IMR-90 (cell line): ENCODE measurements at regions not wholly inside any gene's neighbourhood (a gene's known extent, or its start where the extent isn't known, plus 50 kb on each side); places are given as distances from the start of the nearest gene placed in this dataset.

ENCODE experiments used
- ATAC-seq: fragments of 200-7000 bp; cut with Tn5 transposase; 2 replicates; pipeline ENCODE4 v1.9.1; 2020; ENCODE audit warnings: low read depth, mild to moderate bottlenecking, moderate library complexity
- BruUV-seq: library from RNA; stranded (reverse); fragments of 400-500 nt; replicated peaks from 2 replicates; lab custom pipeline; 2021; lab: Mats Ljungman, UMichigan
- CTCF ChIA-PET: fragments of 300-600 bp; formaldehyde crosslinking; extraction: SDS; loops from one replicate; lab custom pipeline; 2021; ENCODE audit warnings: antibody characterized with exemption; lab: Yijun Ruan, JAX
- POLR2A ChIA-PET: fragments of 300-600 bp; sonication (Branson Sonifier 250); formaldehyde crosslinking; loops from one replicate; lab custom pipeline; 2022; ENCODE audit warnings: antibody characterized with exemption; ENCODE audit not compliant: unreplicated experiment; lab: Charles Lee
- DNase-seq: peaks from one replicate; pipeline ENCODE4 v3.0.0; 2013
- H2AFZ ChIP-seq: replicated peaks from 2 replicates; pipeline ENCODE3; 2013; ENCODE audit warnings: low read length, mild to moderate bottlenecking; ENCODE audit not compliant: poor library complexity
- H2AK5ac ChIP-seq: 2 replicates; pipeline ENCODE4 v1.6.1; 2013; ENCODE audit warnings: low read depth, low read length, inconsistent platforms
- H2AK9ac ChIP-seq: replicated peaks from 2 replicates; pipeline ENCODE3; 2013; ENCODE audit warnings: mild to moderate bottlenecking, low read depth, low read length, moderate library complexity; ENCODE audit not compliant: poor library complexity
- H2BK120ac ChIP-seq: 2 replicates; pipeline ENCODE4 v1.6.1; 2013; ENCODE audit warnings: low read depth, low read length, inconsistent platforms
- H2BK15ac ChIP-seq: 3 replicates; pipeline ENCODE4 v1.6.1; 2013; ENCODE audit warnings: low read depth, low read length, inconsistent platforms
- H2BK20ac ChIP-seq: 2 replicates; pipeline ENCODE4 v1.6.1; 2013; ENCODE audit warnings: low read depth, mild to moderate bottlenecking, inconsistent platforms, low read length, moderate library complexity
- H2BK5ac ChIP-seq: 2 replicates; pipeline ENCODE4 v1.6.1; 2013; ENCODE audit warnings: mild to moderate bottlenecking, low read depth, low read length, inconsistent platforms; ENCODE audit not compliant: poor library complexity, severe bottlenecking
- H3K14ac ChIP-seq: replicated peaks from 2 replicates; pipeline ENCODE4 v1.6.1; 2013; ENCODE audit warnings: low read depth, low read length, inconsistent platforms
- H3K18ac ChIP-seq: 2 replicates; pipeline ENCODE4 v1.6.1; 2013; ENCODE audit warnings: low read depth, low read length, control low read depth
- H3K23ac ChIP-seq: 2 replicates; pipeline ENCODE4 v1.6.1; 2013; ENCODE audit warnings: low read depth, low read length, inconsistent platforms
- H3K27ac ChIP-seq: 2 replicates; pipeline ENCODE4 v1.5.1; 2013; ENCODE audit warnings: mild to moderate bottlenecking, control low read depth, low read length; ENCODE audit not compliant: insufficient read depth
- H3K27me3 ChIP-seq: 2 replicates; pipeline ENCODE4 v1.6.1; 2013; ENCODE audit warnings: low read length; ENCODE audit not compliant: control insufficient read depth, insufficient read depth
- H3K36me3 ChIP-seq: 2 replicates; pipeline ENCODE4 v1.6.1; 2013; ENCODE audit warnings: low read length, mixed read lengths; ENCODE audit not compliant: control insufficient read depth, insufficient read depth
- H3K4ac ChIP-seq: 2 replicates; pipeline ENCODE4 v1.6.1; 2013; ENCODE audit warnings: low read depth, low read length, inconsistent platforms
- H3K4me1 ChIP-seq: 2 replicates; pipeline ENCODE4 v1.6.1; 2013; ENCODE audit warnings: low read length, mixed read lengths; ENCODE audit not compliant: control insufficient read depth, insufficient read depth
- H3K4me2 ChIP-seq: 2 replicates; pipeline ENCODE4 v1.6.1; 2013; ENCODE audit warnings: low read depth, mild to moderate bottlenecking, control low read depth, low read length, moderate library complexity
- H3K4me3 ChIP-seq: 2 replicates; pipeline ENCODE4 v1.5.1; 2013; ENCODE audit warnings: low read depth, mild to moderate bottlenecking, control low read depth, low read length, moderate library complexity; ENCODE audit not compliant: insufficient read depth
- H3K56ac ChIP-seq: 2 replicates; pipeline ENCODE4 v1.6.1; 2013; ENCODE audit warnings: low read length, inconsistent platforms; ENCODE audit not compliant: insufficient read depth; ENCODE audit errors: extremely low read depth
- H3K79me1 ChIP-seq, 2 experiments: 2 replicates each; pipeline ENCODE4 v1.6.1; 2013; ENCODE audit warnings: low read length in 2 of 2, inconsistent platforms in 1 of 2, low read depth in 1 of 2
- H3K9ac ChIP-seq: 2 replicates; pipeline ENCODE4 v1.6.1; 2013; ENCODE audit warnings: low read depth, low read length, control low read depth
- H3K9me1 ChIP-seq: 2 replicates; pipeline ENCODE4 v1.6.1; 2013; ENCODE audit warnings: low read length, inconsistent platforms; ENCODE audit not compliant: insufficient read depth
- H3K9me3 ChIP-seq: 2 replicates; pipeline ENCODE4 v1.6.1; 2013; ENCODE audit warnings: low read length; ENCODE audit not compliant: control insufficient read depth, insufficient read depth
- H4K20me1 ChIP-seq: 2 replicates; pipeline ENCODE4 v1.6.1; 2013; ENCODE audit warnings: low read length, inconsistent platforms; ENCODE audit not compliant: insufficient read depth
- H4K5ac ChIP-seq: 2 replicates; pipeline ENCODE4 v1.6.1; 2013; ENCODE audit warnings: mild to moderate bottlenecking, low read depth, low read length, control low read depth
- H4K8ac ChIP-seq, 2 experiments: 2 replicates each; pipeline ENCODE4 v1.6.1; 2013; ENCODE audit warnings: low read depth in 2 of 2, low read length in 2 of 2, control low read depth in 1 of 2, inconsistent platforms in 1 of 2
- H4K91ac ChIP-seq: 2 replicates; pipeline ENCODE4 v1.6.1; 2013; ENCODE audit warnings: low read depth, low read length, inconsistent platforms; ENCODE audit not compliant: insufficient read depth
- BHLHE40 ChIP-seq: fragments of 150-350 bp; IDR thresholded peaks from 2 replicates; pipeline ENCODE4 v1.6.1; 2016; ENCODE audit warnings: mild to moderate bottlenecking, low read depth, low read length
- CEBPB ChIP-seq: IDR thresholded peaks from 2 replicates; pipeline ENCODE4 v1.6.1; 2012; ENCODE audit warnings: low read depth, low read length, improper control_type of control experiment
- CHD1 ChIP-seq: IDR thresholded peaks from 2 replicates; pipeline ENCODE4 v1.6.1; 2012; ENCODE audit warnings: low read depth, low read length, improper control_type of control experiment
- FOS ChIP-seq: fragments of 150-350 bp; IDR thresholded peaks from 2 replicates; pipeline ENCODE4 v1.6.1; 2016; ENCODE audit warnings: low read depth, low read length
- MAFK ChIP-seq: IDR thresholded peaks from 2 replicates; pipeline ENCODE4 v1.6.1; 2012; ENCODE audit warnings: low read depth, low read length, improper control_type of control experiment
- MAZ ChIP-seq: IDR thresholded peaks from 2 replicates; pipeline ENCODE4 v1.6.1; 2012; ENCODE audit warnings: low read depth, mild to moderate bottlenecking, low read length, improper control_type of control experiment, moderate library complexity, borderline replicate concordance
- MXI1 ChIP-seq: IDR thresholded peaks from 2 replicates; pipeline ENCODE4 v1.6.1; 2012; ENCODE audit warnings: low read depth, mild to moderate bottlenecking, low read length, moderate library complexity, borderline replicate concordance
- NFE2L2 ChIP-seq: fragments of 150-350 bp; IDR thresholded peaks from 2 replicates; pipeline ENCODE4 v1.6.1; 2016; ENCODE audit warnings: low read depth, mild to moderate bottlenecking, low read length
- POLR2A ChIP-seq: IDR thresholded peaks from 2 replicates; pipeline ENCODE4 v1.6.1; 2012; ENCODE audit warnings: mild to moderate bottlenecking, low read depth, low read length
- RAD21 ChIP-seq: IDR thresholded peaks from 2 replicates; pipeline ENCODE4 v1.6.1; 2012; ENCODE audit warnings: low read length, improper control_type of control experiment
- RCOR1 ChIP-seq: IDR thresholded peaks from 2 replicates; pipeline ENCODE4 v1.6.1; 2012; ENCODE audit warnings: mild to moderate bottlenecking, low read length, improper control_type of control experiment; ENCODE audit not compliant: insufficient replicate concordance
- RFX5 ChIP-seq: IDR thresholded peaks from 2 replicates; pipeline ENCODE4 v1.8.0; 2012; ENCODE audit warnings: low read depth, mild to moderate bottlenecking, low read length, moderate library complexity
- SMC3 ChIP-seq: fragments of 150-350 bp; IDR thresholded peaks from 2 replicates; pipeline ENCODE4 v1.6.1; 2016; ENCODE audit warnings: low read depth, mild to moderate bottlenecking, antibody characterized with exemption, low read length, moderate library complexity
- WGBS, 2 experiments: methylation state at CpG; one replicate each; pipeline versions ENCODE4 v1.1.5 to v1.1.7; 2013; ENCODE audit warnings: missing lambda C conversion rate in 2 of 2; ENCODE audit not compliant: insufficient read length in 1 of 2; ENCODE audit errors: extremely low coverage in 2 of 2; 5-methylcytosine and 5-hydroxymethylcytosine counted together
- dilution Hi-C: fragments of 300-500 bp; cut with HindIII; formaldehyde crosslinking; loops from one replicate; pipeline ENCODE4 v1.14.3; 2018; ENCODE audit warnings: low sequenced_read_pairs; ENCODE audit not compliant: unreplicated experiment
- in situ Hi-C: fragments of 300-500 bp; cut with MboI; formaldehyde crosslinking; loops from 3 replicates; pipeline ENCODE4 v1.14.3; 2019; ENCODE audit warnings: low sequenced_read_pairs, inconsistent platforms, mixed read lengths
- intact Hi-C: fragments of 100-400 bp; cut with micrococcal nuclease; formaldehyde crosslinking; loops from 2 replicates; pipeline ENCODE4 v1.10.0; 2022
- TF ChIP-seq, protein P1 (sequence below): fragments of 150-350 bp; IDR thresholded peaks from 2 replicates; pipeline ENCODE4 v1.6.1; 2016; ENCODE audit warnings: low read depth, mild to moderate bottlenecking, low read length, moderate library complexity, borderline replicate concordance
- TF ChIP-seq, protein P2 (sequence below): fragments of 150-350 bp; IDR thresholded peaks from 2 replicates; pipeline ENCODE4 v1.6.1; 2017; ENCODE audit warnings: mild to moderate bottlenecking, antibody characterized with exemption, low read length, low read depth

DNA sequence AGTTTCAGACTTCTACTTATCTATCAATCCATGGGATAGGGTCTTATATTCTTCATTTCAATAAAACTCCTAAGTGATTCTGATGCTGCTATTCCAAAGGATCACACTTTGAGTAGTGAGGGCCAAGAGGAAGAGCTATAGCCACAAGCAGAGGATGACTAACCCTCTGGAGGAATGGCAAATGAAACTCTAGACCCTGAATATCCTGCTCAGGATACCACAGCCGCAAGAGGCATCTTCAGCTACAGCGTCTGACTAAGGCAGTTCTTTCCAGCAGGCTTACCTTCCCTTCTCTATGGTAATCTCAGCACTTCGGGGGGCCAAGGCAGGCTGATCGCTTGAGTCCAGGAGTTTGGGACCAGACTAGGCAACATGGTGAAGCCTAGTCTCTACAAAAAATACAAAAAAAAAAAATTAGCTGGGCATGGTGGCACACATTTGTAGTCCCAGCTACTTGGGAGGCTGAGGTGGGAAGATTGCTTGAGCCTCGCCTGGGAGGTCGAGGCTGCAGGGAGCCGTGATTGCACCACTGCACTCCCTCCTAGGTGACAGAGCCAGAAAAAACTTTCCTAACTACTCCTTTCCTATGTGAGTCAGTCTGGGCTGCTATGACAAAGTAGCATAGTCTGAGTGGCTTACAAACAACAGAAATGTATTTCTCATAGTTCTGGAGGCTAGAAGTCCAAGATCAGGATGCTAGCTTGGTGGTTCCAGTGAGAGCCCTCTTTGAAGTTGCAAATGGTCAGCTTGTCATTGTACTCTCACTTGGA, 371.9 kb downstream of the IRS1 start:
- H3K79me1 ChIP-seq = peaks cover 9 to 25% of the 10 kb centered on the region in 2 experiments
- H2BK15ac ChIP-seq = peak overlapping the region; percentile 60
- no CpG with 5 or more reads among the region's 7 CpGs for WGBS, 2 experiments
- H3K4me2 ChIP-seq = peak overlapping the region; percentile 29
- H3K27ac ChIP-seq = peak overlapping the region; percentile 76
- no peaks in the 10 kb centered on the region for H4K20me1 ChIP-seq
- peak; percentile 97 for DNase-seq
- in situ Hi-C loops = no loop called here
- POLR2A ChIA-PET = interaction anchor here (0.5 to 1.3 kb wide), 5 partner anchors 11 to 370 kb away, joined by 3 to 4 read pairs (median 3); no protein-coding TSS in a partner anchor
- BruUV-seq = no TSS peak
- CTCF ChIA-PET = interaction anchor here (0.6 to 1.5 kb wide), 3 partner anchors 143 to 370 kb away, joined by 3 read pairs; no protein-coding TSS in a partner anchor
- H4K91ac ChIP-seq = peak overlapping the region; percentile 88
- H3K14ac ChIP-seq = peak overlapping the region; percentile 88
- no peaks in the 10 kb centered on the region for H3K27me3 ChIP-seq
- H3K9me3 ChIP-seq = no peaks in the 10 kb centered on the region
- peak overlapping the region; percentile 99 for H2BK5ac ChIP-seq
- peak overlapping the region; percentile 57 for H3K18ac ChIP-seq
- intact Hi-C loops = loop anchor here (2.0 to 10.0 kb wide), 10 partner anchors 51 to 757 kb away; no protein-coding TSS in a partner anchor
- peak overlapping the region; percentile 2 for H2AFZ ChIP-seq
- dilution Hi-C loops = no loop called here
- H3K4ac ChIP-seq = peak overlapping the region; percentile 76
- peak overlapping the region; percentile 30 for H2AK5ac ChIP-seq
- H4K8ac ChIP-seq = peak overlapping the region; percentile 54 to 96
- H3K9ac ChIP-seq = peak overlapping the region; percentile 72
- peak; percentile 74 for ATAC-seq
- H4K5ac ChIP-seq = peak overlapping the region; percentile 24
- H2BK120ac ChIP-seq = peak overlapping the region; percentile 100
- peak overlapping the region; percentile 95 for H3K56ac ChIP-seq
- peaks cover 36% of the 10 kb centered on the region for H3K4me1 ChIP-seq
- peak overlapping the region; percentile 94 for H2BK20ac ChIP-seq
- H3K23ac ChIP-seq = peak overlapping the region; percentile 91
- H2AK9ac ChIP-seq = no peak overlapping the region
- H3K9me1 ChIP-seq = peaks cover 13% of the 10 kb centered on the region
- no peaks in the 10 kb centered on the region for H3K36me3 ChIP-seq
- no peak overlapping the region; the same call in 1 of the 2 replicates for H3K4me3 ChIP-seq
- TF ChIP-seq, protein P1, sequence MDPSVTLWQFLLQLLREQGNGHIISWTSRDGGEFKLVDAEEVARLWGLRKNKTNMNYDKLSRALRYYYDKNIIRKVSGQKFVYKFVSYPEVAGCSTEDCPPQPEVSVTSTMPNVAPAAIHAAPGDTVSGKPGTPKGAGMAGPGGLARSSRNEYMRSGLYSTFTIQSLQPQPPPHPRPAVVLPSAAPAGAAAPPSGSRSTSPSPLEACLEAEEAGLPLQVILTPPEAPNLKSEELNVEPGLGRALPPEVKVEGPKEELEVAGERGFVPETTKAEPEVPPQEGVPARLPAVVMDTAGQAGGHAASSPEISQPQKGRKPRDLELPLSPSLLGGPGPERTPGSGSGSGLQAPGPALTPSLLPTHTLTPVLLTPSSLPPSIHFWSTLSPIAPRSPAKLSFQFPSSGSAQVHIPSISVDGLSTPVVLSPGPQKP = no peak
- 0 out of 2 replicates have a peak, but pooled peaks have one; percentile 37 for TF ChIP-seq POLR2A
- TF ChIP-seq RAD21 = peak; percentile 31
- 0 out of 2 replicates have a peak, but pooled peaks have one; percentile 72 for TF ChIP-seq CHD1
- TF ChIP-seq CEBPB = peak; percentile 93
- TF ChIP-seq NFE2L2 = no peak
- TF ChIP-seq RCOR1 = no peak
- TF ChIP-seq FOS = peak; percentile 69
- 0 out of 2 replicates have a peak, but pooled peaks have one; percentile 4 for TF ChIP-seq BHLHE40
- TF ChIP-seq SMC3 = 0 out of 2 replicates have a peak, but pooled peaks have one; percentile 1
- TF ChIP-seq, protein P2, sequence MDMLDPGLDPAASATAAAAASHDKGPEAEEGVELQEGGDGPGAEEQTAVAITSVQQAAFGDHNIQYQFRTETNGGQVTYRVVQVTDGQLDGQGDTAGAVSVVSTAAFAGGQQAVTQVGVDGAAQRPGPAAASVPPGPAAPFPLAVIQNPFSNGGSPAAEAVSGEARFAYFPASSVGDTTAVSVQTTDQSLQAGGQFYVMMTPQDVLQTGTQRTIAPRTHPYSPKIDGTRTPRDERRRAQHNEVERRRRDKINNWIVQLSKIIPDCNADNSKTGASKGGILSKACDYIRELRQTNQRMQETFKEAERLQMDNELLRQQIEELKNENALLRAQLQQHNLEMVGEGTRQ = no peak
- TF ChIP-seq MXI1 = no peak
- TF ChIP-seq MAZ = 0 out of 2 replicates have a peak, but pooled peaks have one; percentile 10
- TF ChIP-seq MAFK = no peak; the same call in 1 of the 2 replicates
- no peak for TF ChIP-seq RFX5
